ENCODE measurements at regions not wholly inside any gene's neighbourhood (a gene's known extent, or its start where the extent isn't known, plus 50 kb on each side); places are given as distances from the start of the nearest gene placed in this dataset.
"Not testable (repeated sequence)": the region's sequence is repeated elsewhere in the genome, so short reads cannot be mapped to it uniquely, and the experiment has no call there.

GRCh38 chr6:14240411-14241166 lies 123.0 kb downstream of the CD83 start:
- peaks cover 7% of the 10 kb centered on the region for H3K9me3 Mint-ChIP-seq
- CTCF ChIA-PET, result interaction anchor here (0.9 kb wide), 1 partner anchor 10 kb away, joined by 3 read pairs; no protein-coding TSS in a partner anchor
- POLR2A ChIA-PET, result no interaction called here

DNA sequence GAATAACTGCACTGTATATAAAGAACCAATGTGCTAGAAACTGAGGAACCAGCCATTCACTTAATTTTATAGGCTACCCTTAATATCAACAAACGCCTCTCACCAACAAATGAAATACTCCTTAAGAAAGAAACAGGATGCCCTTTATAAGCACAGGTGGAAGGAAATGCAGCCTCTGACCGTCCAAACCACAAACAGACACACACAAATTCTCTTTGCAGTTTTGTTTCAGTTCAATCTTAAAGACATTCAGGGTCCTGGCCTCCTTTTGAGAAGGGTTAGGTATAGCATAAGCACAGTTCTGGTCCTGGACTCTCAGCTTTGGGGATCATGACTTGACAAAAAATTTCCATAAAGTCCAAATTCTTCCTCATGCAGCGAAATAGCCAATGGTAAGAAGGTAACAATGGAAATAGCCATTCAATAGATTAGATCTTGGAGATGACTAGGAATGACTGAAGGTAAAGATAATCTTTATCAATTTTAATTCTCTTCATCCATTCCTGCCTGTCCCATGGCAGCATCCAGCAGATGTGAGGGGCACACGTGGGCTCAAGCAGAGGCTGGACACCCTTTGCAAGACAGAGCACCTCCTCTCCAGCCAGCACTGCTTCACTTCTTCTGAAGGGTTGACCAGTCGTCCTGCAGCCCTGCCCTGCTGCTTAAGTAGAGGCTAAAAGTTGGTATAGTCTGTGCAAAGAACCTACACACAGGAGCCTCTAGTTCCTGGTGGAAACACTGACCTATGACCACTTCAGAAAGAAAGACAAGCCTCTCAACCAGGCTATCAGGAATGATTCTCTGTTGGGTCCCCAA lies 123.9 kb downstream of the CD83 start:
- peaks cover 7% of the 10 kb centered on the region for H3K9me3 Mint-ChIP-seq
- DNase-seq, result no peak
- no peaks in the 10 kb centered on the region for H3K36me3 Mint-ChIP-seq (ENCODE audit: low read depth)
- ChIA-PET CTCF (no interaction called here), POLR2A (no interaction called here)
- no peak for TF ChIP-seq CTCF (IDR thresholded peaks at IDR 0.05)
- no peaks in the 10 kb centered on the region for H3K27me3 Mint-ChIP-seq
- no peak for ATAC-seq
- no peak overlapping the region for H3K4me3 Mint-ChIP-seq
- H3K27ac Mint-ChIP-seq, result no peak overlapping the region
- intact Hi-C loops (cut with micrococcal nuclease), result no loop called here
- H3K4me1 Mint-ChIP-seq (ENCODE audit: low read depth), result peaks cover 7% of the 10 kb centered on the region

More at GRCh38 chr6:14240411-14241166, 123.0 kb downstream of the CD83 start:
- intact Hi-C loops (cut with micrococcal nuclease), result no loop called here
- Mint-ChIP-seq H3K36me3 (ENCODE audit: low read depth) (no peaks in the 10 kb centered on the region), H3K27ac (no peak overlapping the region), H3K4me1 (ENCODE audit: low read depth) (peaks cover 7% of the 10 kb centered on the region), H3K4me3 (no peak overlapping the region), H3K27me3 (no peaks in the 10 kb centered on the region)
- no peak for TF ChIP-seq CTCF (IDR thresholded peaks at IDR 0.05)
- DNase-seq (no peak), ATAC-seq (no peak)

GRCh38 chr6:14242912-14243311 lies 125.3 kb downstream of the CD83 start:
- CTCF ChIA-PET; DNase-seq; H3K9me3 Mint-ChIP-seq; H3K4me3 Mint-ChIP-seq; ATAC-seq; POLR2A ChIA-PET; intact Hi-C loops (cut with micrococcal nuclease); H3K27me3 Mint-ChIP-seq; H3K27ac Mint-ChIP-seq; H3K4me1 Mint-ChIP-seq (ENCODE audit: low read depth); H3K36me3 Mint-ChIP-seq (ENCODE audit: low read depth): not testable (repeated sequence)

GRCh38 chr6:14243597-14243996 lies 126.0 kb downstream of the CD83 start:
- DNase-seq, result no peak
- Mint-ChIP-seq H3K9me3 (peaks cover 6% of the 10 kb centered on the region), H3K27me3 (no peaks in the 10 kb centered on the region), H3K4me3 (no peak overlapping the region), H3K4me1 (ENCODE audit: low read depth) (peaks cover 7% of the 10 kb centered on the region), H3K27ac (no peak overlapping the region), H3K36me3 (ENCODE audit: low read depth) (no peaks in the 10 kb centered on the region)
- intact Hi-C loops (cut with micrococcal nuclease), result no loop called here
- no peak for TF ChIP-seq CTCF (IDR thresholded peaks at IDR 0.05)
- CTCF ChIA-PET, result no interaction called here
- POLR2A ChIA-PET, result no interaction called here
- no peak for ATAC-seq

- Mint-ChIP-seq H3K4me3 (no peak overlapping the region), H3K27ac (no peak overlapping the region), H3K36me3 (ENCODE audit: low read depth) (no peaks in the 10 kb centered on the region), H3K9me3 (no peaks in the 10 kb centered on the region), H3K27me3 (no peaks in the 10 kb centered on the region), H3K4me1 (ENCODE audit: low read depth) (no peaks in the 10 kb centered on the region)
- no peak for TF ChIP-seq CTCF (IDR thresholded peaks at IDR 0.05)
- ATAC-seq, result no peak
- intact Hi-C loops (cut with micrococcal nuclease), result no loop called here
- POLR2A ChIA-PET, result no interaction called here
- no peak for DNase-seq
- CTCF ChIA-PET, result no interaction called here
These were observed 129.3 kb downstream of the CD83 start for GRCh38 chr6:14246876-14247275.
